GM12891 (cell line): ENCODE measurements at regions not wholly inside any gene's neighbourhood (a gene's known extent, or its start where the extent isn't known, plus 50 kb on each side); places are given as distances from the start of the nearest gene placed in this dataset.

Experiments
- DNase-seq: peaks from one replicate; pipeline ENCODE4 v3.0.0; 2011; ENCODE audit warnings: low spot score; ENCODE audit not compliant: insufficient read length
- FAIRE-seq: peaks from 2 replicates; lab custom pipeline; 2011; peaks lifted over from hg19 to GRCh38; lab: Jason Lieb, UNC
- PAX5 ChIP-seq: IDR thresholded peaks from 2 replicates; pipeline ENCODE4 v1.6.1; 2011; ENCODE audit warnings: low read length, moderate library complexity, mild to moderate bottlenecking; ENCODE audit not compliant: insufficient read depth, severe bottlenecking
- POLR2A ChIP-seq: IDR thresholded peaks from 2 replicates; pipeline ENCODE4 v1.6.1; 2011; ENCODE audit warnings: low read depth, low read length, control low read depth
- POLR2AphosphoS5 ChIP-seq: IDR thresholded peaks from 2 replicates; pipeline ENCODE4 v1.6.1; 2011; ENCODE audit warnings: low read depth, low read length, control low read depth
- POU2F2 ChIP-seq: IDR thresholded peaks from 2 replicates; pipeline ENCODE4 v1.6.1; 2011; ENCODE audit warnings: low read depth, mild to moderate bottlenecking, control low read depth, low read length, moderate library complexity
- SPI1 ChIP-seq: IDR thresholded peaks from 2 replicates; pipeline ENCODE4 v1.6.1; 2011; ENCODE audit warnings: low read depth, low read length, control low read depth
- TAF1 ChIP-seq: IDR thresholded peaks from 2 replicates; pipeline ENCODE4 v1.6.1; 2011; ENCODE audit warnings: low read depth, low read length, control low read depth

DNA sequence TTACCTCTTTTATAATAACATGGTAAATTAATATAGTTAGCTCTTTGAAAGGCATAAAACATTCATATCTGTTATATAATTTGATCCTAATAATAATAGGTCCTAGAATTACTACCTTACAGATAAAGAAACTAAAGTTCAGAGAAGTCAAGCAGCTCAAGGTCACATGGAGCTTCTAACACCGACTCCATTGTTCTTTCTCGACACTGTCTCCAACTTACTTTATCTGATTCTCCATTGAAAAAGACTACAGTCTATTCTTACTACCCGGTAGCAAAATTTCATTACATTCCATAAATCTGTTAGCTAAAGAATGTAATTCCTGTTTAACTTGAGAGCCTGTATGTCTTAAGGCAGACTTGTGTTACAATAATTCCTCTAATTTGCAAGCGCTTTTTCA is 96.3 kb upstream of the TMEM161B start:
- FAIRE-seq (no peak), DNase-seq (no peak)

DNA sequence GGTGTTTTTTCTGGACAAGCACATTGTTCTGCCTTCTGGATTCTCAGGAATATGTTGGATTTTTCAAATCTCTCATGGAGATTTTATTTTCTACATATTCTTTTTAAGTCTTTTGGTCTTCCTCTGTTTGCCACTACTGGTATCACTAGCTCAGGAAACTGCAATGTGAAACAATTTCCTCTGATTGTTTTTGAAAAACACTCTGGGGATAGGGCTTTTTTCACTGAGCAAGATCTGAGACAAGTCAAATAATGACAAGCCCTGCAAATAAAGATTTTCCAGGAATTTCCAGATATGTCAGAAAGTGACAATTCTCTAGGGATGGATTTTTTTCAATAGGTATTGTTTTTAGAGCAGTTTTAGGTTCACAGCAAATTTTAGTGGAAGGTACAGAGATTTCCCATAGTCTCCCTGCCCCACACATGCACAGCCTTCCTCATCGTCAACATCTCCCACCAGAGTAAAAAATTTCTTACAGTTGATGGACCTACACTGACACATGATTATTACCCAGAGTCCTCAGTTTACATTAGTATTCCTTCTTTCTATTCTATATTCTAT is 86.9 kb upstream of the TMEM161B start:
- no peak for DNase-seq
- no peak for FAIRE-seq
- TF ChIP-seq SPI1 (no peak), PAX5 (no peak), POLR2A (no peak), POLR2AphosphoS5 (no peak), POU2F2 (no peak), TAF1 (no peak)

More for the DNA sequence above, 96.3 kb upstream of the TMEM161B start:
- TF ChIP-seq POLR2AphosphoS5 (no peak), TAF1 (no peak), POLR2A (no peak), PAX5 (no peak), POU2F2 (no peak), SPI1 (no peak)

- FAIRE-seq: no peak
- TF ChIP-seq PAX5 (no peak), POLR2A (no peak), POU2F2 (no peak), TAF1 (no peak), SPI1 (no peak), POLR2AphosphoS5 (no peak)
- DNase-seq: no peak
Observed at GRCh38 chr5:88325868-88326267, 57.2 kb upstream of the TMEM161B start.

- FAIRE-seq (no peak), DNase-seq (no peak)
- TF ChIP-seq POLR2AphosphoS5: no peak
- TF ChIP-seq POLR2A: no peak
- no peak for TF ChIP-seq TAF1
- no peak for TF ChIP-seq PAX5
- no peak for TF ChIP-seq SPI1
- TF ChIP-seq POU2F2: no peak
Observed at GRCh38 chr5:88322785-88323184, 54.1 kb upstream of the TMEM161B start.
